ENCODE measurements at regions not wholly inside any gene's neighbourhood (a gene's known extent, or its start where the extent isn't known, plus 50 kb on each side); places are given as distances from the start of the nearest gene placed in this dataset.

DNA sequence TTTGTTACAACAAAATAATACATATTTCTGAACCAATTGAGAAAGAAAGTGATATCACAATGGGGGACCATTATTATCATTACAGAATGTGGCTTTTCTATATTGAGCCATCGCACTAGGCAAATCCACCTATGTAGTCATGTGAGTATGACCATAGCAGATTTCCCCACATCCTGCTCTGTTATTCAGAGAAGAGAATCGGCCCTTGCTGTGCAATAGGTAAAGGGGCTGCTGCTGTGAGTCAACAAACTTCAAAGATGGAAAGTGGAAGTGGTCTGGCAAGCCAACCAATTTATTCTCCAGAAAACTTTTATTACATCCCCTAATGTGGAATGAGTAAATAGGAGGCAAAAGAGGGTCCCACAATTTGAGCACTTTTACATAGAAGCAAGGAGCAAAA lies 573.4 kb downstream of the ETV1 start:
- TF ChIP-seq, protein P1, sequence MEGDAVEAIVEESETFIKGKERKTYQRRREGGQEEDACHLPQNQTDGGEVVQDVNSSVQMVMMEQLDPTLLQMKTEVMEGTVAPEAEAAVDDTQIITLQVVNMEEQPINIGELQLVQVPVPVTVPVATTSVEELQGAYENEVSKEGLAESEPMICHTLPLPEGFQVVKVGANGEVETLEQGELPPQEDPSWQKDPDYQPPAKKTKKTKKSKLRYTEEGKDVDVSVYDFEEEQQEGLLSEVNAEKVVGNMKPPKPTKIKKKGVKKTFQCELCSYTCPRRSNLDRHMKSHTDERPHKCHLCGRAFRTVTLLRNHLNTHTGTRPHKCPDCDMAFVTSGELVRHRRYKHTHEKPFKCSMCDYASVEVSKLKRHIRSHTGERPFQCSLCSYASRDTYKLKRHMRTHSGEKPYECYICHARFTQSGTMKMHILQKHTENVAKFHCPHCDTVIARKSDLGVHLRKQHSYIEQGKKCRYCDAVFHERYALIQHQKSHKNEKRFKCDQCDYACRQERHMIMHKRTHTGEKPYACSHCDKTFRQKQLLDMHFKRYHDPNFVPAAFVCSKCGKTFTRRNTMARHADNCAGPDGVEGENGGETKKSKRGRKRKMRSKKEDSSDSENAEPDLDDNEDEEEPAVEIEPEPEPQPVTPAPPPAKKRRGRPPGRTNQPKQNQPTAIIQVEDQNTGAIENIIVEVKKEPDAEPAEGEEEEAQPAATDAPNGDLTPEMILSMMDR (conservative IDR thresholded peaks at IDR 0.05; ENCODE audit: low read depth, low read length) = no peak
- TF ChIP-seq EZH2 (IDR thresholded peaks at IDR 0.05; ENCODE audit: borderline replicate concordance, low read depth, low read length, poor library complexity, severe bottlenecking) = no peak
